Stimulated activated CD4-positive, alpha-beta T cell treated with anti-CD3 and anti-CD28 coated beads, Interleukin-4, amount 100 ng/mL, for 4 hours (primary cell): ENCODE measurements at regions not wholly inside any gene's neighbourhood (a gene's known extent, or its start where the extent isn't known, plus 50 kb on each side); places are given as distances from the start of the nearest gene placed in this dataset.

Experiments
- DNase-seq, 2 experiments: peaks; one replicate each; pipeline ENCODE4 v3.0.0-alpha.2; 2020

DNA sequence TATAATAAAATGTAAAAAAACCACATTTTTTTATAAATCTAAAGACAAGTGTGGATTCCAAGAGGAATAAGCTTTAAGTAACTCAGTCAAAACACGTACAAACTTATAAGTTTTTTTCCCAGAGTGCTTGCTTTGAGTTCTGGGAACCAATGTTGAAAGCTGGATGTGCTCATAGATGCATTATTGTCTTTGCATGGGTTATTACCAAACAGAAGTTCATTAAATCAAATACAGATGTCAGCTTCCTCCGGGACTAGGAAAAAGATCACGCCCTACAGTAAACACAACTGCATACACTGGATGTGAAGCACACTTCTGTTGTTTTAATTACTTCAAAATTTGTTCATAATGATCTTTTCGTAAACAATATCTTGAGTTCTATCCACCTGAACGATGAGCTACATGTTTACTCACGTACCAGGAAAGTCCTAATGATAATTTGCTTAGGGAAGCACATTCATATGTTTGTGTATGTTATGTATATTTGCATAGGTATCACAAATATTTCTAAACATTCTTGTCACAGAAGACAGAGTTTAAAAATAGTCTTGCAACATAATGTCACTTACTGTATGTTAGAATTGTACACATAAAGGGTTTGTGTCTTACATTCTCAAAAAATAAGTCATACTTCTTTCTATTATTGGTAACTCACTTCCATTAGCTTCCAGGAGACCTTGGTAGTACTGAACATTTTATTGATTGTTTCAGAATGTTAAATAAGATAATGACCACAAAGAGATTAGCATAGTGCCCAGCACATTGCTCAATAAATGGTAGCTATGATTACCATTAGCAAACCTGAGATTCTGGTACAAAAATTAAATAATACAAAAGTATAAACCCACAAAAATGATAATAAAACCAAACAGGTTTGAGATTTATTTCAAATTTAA, 427.4 kb downstream of the CETN3 start:
- no peak for DNase-seq

DNA sequence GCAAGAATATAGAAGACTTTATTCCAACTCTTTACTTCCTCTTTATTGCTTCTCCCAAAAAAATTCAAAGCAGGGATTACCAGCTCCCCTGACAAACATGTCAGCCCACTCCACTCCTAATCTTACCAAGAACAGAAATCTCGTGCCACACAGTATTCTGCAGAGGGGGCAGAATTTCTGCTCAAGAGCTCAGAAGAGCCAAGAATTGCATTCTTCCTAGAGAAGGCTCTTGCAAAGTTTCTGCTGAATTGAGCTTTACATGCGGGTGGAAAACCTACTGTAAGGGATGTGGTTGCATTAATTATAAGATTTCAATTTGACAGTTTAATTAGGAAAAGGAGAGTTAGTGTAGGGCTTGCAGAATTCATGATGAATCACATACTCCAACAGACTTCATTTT, 428.5 kb downstream of the CETN3 start:
- no peak for DNase-seq

DNA sequence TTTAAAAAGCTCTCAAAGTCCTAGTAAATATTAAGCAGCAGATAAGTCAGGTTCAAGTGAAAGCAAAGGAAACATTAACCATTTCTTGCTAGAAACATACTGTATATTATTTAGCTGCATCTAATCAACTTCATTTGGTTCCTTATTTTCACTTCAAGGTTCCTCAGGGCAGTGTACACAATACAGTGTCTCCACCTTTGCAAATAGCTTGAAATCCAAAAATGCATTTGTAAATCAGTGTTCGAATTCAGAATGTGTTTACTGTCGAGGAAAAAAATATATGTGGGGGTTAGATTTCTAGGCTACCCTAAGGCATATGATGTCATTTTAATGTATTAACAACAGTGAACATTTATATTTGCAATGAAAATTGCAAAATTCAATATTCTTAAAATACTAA, 436.0 kb downstream of the CETN3 start:
- DNase-seq, result no peak

GRCh38 chr5:89972901-89973300, 436.7 kb downstream of the CETN3 start:
- no peak for DNase-seq

DNA sequence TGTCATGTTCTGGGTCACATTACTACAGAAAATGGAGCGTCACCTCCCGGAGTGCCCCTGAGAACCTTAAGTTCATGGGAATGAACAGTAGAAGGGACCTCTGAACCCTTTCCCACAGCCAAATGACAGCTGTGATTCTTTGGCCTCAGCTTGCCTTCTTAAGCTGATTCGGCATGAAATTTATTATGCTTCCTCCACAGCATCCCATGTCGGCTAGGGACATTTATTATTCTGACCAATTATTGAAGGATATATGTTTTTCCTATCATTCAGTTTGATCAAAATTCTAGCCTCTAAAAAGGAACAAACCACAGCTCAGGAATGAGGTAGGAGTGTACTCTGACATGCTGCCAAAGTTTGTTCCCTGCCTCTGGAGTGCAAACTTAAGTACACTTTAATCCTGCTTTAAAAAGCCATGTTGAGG, 440.6 kb downstream of the CETN3 start:
- DNase-seq, result no peak

GRCh38 chr5:89967771-89968444, 441.6 kb downstream of the CETN3 start:
- no peak for DNase-seq

DNA sequence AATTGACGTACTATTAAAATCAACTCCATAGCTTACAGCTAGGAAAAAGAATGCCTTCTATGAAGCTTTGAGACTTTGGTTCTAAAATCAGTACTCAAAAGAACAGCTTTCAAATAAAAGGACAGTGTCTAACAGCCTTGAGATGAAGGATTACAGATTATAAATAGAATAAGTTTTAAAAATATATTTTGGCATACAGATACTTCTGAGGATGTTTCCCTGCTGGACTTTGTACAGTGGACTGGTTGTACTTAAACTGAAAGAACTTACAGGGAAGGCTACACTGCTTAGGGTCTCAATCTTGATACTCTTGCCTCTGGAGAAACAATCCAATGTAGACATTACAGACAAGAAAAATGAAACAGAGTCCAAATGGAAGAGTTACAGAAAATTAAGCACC, 452.7 kb downstream of the CETN3 start:
- no peak for DNase-seq

DNA sequence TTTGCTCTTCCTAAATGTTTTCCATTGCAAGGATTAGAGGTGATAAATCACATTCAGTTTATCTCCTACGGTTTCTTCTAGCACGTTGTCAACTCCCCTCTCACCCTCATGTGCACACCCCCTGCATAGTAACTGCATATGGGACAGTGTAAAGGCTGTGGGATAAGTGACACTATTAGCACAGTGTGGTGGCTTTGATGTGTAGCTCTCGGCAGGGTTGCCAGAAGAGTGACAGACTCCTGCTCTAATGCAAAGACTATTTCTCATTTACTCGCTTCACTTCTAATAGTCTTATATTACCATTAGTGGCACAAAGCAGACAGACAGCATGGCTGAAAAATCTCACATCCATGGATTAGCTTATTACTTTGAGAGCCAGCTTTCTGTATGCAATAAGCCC, 454.6 kb downstream of the CETN3 start:
- DNase-seq, result no peak

DNA sequence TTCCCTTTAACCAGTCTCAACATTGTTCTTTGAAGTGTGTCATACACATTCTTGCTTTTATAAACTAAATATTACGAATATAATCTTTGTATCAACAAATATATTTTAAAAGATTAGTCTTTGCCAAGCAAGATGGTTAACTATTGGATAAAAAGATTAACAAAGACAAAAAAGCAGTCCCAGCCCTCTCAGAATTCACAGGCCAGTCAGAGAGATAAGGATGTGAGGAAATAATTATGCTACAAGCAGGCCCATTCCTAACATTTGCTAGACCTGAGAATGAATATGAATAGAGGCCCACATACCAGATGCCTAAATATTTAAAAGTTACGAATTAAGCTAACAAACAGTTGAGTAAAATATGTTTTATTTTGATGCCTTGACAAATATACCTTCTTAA, 457.7 kb downstream of the CETN3 start:
- DNase-seq, result no peak

DNA sequence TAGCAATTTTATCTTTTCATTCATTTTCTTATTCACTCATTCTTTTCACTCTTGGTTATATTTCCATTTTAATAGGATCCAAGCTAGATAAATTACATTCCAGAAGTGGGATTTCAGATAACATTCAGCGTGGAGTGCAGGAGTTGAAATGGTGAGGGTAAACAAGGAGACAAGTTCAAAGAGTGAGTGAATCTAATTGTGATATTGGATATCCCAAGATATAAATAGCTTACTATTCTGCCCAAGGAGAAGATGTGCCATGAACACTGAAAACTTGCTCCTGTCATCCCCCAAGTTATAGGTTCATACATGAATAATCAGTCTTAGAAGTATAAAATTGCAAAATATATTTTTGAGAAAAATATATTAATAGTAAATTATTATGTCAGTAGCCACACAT, 459.3 kb downstream of the CETN3 start:
- DNase-seq, result no peak

GRCh38 chr5:89948977-89949376, 460.6 kb downstream of the CETN3 start:
- DNase-seq, result no peak

DNA sequence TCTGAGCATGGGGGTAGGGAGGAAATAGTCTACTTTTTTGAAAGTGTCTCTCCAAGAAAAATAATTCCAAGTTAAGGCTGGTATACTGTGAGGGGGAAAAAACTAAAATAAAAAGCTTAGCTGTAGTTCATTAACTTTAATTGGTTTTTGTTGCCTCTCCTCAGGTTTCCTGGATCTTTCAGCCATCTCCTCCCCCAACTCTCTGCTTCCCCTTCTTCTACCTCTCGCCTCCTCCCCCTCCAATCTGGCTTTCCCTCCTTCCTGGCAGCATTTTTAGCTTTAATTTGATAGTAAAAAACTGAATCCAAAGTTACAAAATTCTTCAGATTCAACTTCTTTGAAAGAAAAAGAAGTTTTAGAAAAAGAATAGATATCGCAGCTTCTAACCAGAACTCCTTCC, 462.6 kb downstream of the CETN3 start:
- DNase-seq, result no peak

- no peak for DNase-seq
Measured at GRCh38 chr5:89946508-89946907, 463.0 kb downstream of the CETN3 start.

DNA sequence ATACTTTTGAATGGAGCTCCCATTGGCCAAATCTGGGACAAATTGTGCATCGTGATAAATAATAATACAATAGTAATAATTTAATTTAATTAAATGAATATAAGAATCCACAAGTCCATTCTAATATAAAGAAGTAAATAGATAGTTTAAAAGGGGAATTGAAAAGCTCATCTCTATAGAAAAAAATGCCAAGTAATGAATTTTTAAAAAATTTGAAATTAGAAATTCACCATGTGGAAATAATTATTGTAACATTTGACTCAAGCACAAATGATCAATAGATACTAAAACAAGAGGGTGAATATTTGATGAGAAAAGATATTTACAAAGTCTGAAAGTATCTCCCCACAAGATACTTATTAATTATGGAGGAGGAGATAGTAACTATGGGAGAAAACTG, 467.4 kb downstream of the CETN3 start:
- DNase-seq, result no peak

GRCh38 chr5:89936576-89936975, 473.0 kb downstream of the CETN3 start:
- DNase-seq, result no peak

GRCh38 chr5:89934069-89934468, 475.5 kb downstream of the CETN3 start:
- DNase-seq, result no peak

- DNase-seq, result no peak
Measured at GRCh38 chr5:89932771-89933181, 476.8 kb downstream of the CETN3 start.

- DNase-seq, result no peak
Measured at GRCh38 chr5:89930591-89931392, 478.8 kb downstream of the CETN3 start.

DNA sequence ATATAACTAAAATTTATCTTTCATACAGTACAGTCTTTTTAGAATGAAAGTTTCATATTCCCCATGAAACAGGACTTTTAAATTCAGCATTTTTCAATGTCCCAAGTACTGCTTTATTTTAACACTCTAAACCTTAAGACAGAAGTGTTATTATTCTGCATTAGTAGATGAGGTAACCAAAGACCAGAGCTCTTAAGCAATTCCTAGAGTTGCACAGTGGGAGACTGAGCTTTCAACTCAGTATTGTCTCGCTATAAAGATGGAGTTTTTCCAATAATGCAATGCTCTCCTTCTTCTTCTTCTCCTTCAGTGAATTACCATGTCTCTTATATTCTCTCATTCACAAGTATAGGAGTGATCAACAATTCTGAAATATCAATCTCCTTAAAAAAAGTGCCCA, 479.7 kb downstream of the CETN3 start:
- no peak for DNase-seq

DNA sequence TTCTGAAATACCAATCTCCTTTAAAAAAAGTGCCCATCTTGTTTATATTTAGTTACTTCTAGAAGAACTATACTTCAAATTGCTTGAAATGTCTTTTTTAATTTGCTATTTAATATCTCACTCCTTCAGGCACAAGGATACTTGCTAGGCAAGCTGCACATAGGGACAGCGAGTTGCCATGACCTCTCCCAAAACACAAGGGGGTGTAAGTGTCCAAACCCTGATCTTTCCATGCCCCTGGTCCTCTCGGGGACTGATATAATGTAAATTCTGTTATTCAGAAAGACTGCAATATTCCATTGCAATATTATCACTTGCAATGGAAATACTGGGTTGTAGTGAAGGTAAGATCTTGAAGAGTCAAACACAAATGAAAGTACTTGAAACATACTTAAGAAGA, 480.4 kb downstream of the CETN3 start:
- no peak for DNase-seq

DNA sequence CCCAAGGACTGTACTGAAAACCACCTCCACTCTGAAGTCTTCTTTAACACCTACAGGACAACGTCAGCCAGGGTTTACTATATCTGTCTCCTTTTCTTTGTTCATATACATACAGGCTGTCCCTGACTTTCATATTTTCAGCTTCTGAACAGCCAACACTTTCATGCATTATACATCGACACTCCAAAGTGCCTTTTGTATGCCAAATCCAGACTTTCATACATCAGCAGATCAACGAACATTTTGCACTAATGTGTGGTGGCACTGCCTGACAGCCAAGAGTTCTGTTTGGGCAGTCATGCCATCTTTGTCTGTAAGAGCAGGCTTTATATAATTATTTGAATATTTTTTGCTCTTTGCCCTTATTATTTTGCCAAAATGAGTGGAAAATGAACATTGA, 487.4 kb downstream of the CETN3 start:
- DNase-seq, result no peak

DNA sequence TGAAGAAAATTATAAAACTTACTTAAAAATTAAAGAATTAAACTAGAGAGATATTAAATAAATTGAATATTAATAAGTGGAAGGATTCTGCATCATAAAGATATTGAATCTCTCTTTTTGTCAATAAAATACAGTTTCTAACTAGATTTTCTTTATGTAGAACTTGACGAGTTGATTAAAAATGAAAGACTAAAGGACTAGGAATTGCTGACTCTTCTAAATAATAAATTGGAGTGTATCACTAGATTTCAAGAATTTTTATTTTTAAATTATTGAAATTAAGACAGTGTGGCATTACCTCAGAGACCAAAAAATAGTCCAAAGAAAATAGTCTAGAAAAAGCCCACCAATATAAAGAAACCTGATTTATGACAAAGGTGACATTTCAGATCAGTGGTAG, 492.4 kb downstream of the CETN3 start:
- DNase-seq, result no peak

GRCh38 chr5:89916131-89916530, 493.4 kb downstream of the CETN3 start:
- no peak for DNase-seq

DNA sequence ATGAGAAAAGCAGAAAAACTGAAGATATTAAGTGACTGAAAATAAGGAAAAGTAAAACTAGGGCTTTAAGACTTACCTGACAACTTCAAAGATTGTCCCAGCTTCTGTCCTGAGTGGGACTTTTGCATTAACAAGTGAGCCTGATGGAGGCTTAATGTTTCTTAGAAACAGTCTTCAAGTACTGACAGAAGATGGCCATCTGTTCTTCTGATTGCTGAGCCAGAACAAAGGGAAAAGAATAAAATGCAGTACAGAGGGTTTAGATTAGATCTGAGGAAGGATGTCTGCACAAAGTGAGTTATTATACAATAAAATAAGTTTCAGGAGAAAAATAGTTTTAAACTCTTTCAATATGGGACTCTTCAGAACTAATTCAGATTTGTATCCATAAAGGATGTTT, 500.7 kb downstream of the CETN3 start:
- no peak for DNase-seq
